ENCODE measurements at regions not wholly inside any gene's neighbourhood (a gene's known extent, or its start where the extent isn't known, plus 50 kb on each side); places are given as distances from the start of the nearest gene placed in this dataset.
A peak's percentile ranks its signal among the peaks of the same experiment; 100 is the strongest.

DNA sequence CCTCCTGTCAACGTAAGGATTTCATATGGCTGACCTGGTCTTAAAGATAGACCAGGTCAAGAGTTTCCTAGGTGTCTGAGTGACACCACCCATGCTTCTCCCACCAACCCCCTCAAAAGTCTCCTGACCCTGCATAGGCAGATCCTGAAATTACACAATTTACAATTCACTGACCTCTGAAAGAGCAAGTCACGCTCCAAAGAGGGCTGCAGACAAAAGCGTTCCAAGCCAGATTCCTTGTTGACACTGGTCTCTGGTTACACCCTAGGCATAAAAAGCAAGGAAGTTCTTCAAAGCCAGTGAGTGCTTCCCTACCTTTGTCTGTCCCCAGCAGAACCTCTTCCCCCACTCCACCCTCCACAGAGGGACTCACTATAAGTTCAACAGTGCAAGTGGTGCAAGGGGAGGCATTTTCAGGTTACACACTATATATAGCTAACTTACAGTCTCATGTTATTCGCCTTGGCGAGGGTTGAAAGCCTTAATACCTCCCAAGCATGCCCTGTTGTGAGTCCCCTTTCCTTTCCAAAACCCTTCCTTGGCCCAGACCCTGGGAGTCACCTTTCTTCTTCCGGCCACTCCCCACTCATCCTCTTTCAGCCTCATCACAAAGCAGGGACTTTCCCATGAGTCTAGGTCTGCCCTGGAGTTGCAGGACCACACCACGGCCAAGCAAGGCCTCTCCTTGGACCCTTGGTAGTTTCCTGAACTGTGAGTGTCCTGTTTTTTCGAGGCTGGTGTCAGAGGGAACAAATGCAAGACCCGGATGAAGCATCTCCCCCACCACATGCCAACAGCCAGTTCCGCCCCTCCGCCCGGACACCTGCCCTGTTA is 58.0 kb upstream of the KLF3 start:
- 86 to 89% methylated on average over 12 of the region's 12 CpGs for WGBS, 2 donors
- Histone ChIP-seq H3K9me3 (no peaks in the 10 kb centered on the region), H3K4me3 (no peak overlapping the region), H3K36me3 (replicated peaks in 1 of 2; ENCODE audit: insufficient read depth in 1 of 2, low read depth in 2 of 2) (no peaks in the 10 kb centered on the region), H3K27me3 (no peaks in the 10 kb centered on the region), H3K4me1 (peaks cover 2% of the 10 kb centered on the region), H3K27ac (no peak overlapping the region)
- intact Hi-C loops (cut with DNase I) = no loop called here
- DNase-seq = no peak
- ATAC-seq = no peak
- TF ChIP-seq POLR2A (IDR thresholded peaks at IDR 0.05) (no peak), CTCF (IDR thresholded peaks at IDR 0.05) (no peak)

- H3K27me3 ChIP-seq = no peaks in the 10 kb centered on the region
- intact Hi-C loops (cut with DNase I) = no loop called here
- DNase-seq (no peak), ATAC-seq (no peak)
- H3K4me1 ChIP-seq = peaks cover 8% of the 10 kb centered on the region
- no peak overlapping the region for H3K27ac ChIP-seq
- H3K4me3 ChIP-seq = no peak overlapping the region
- 91 to 93% methylated on average over 7 to 8 of the region's 8 CpGs for WGBS, 2 donors
- H3K36me3 ChIP-seq (replicated peaks in 1 of 2; ENCODE audit: insufficient read depth in 1 of 2, low read depth in 2 of 2) = no peaks in the 10 kb centered on the region
- no peak for TF ChIP-seq CTCF (IDR thresholded peaks at IDR 0.05)
- no peak for TF ChIP-seq POLR2A (IDR thresholded peaks at IDR 0.05)
- no peaks in the 10 kb centered on the region for H3K9me3 ChIP-seq
Observed at GRCh38 chr4:38606587-38606905, 57.5 kb upstream of the KLF3 start.

DNA sequence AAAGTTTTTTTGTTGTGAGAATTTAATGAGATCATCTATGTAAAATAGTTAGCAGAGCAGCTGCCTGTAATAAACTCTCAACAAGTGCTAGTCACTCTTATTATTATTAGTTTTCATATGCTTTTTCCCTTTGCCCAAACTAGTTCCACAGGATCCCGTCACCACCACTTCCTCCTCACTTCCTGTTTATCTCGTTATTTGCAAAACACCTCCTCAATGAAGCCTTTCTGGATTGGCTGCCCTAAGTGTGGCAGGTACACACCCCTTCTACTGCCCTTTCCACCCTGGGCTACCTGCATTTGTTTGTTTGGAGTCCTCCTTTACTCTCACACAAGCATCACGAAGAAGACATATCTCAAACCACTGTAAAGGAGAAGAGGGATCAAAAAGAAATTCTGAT is 54.4 kb upstream of the KLF3 start:
- H3K4me3 ChIP-seq = no peak overlapping the region
- ATAC-seq = no peak
- H3K9me3 ChIP-seq = peaks cover 0 to 2% (median 0%) of the 10 kb centered on the region in 3 donors
- H3K27me3 ChIP-seq = no peaks in the 10 kb centered on the region
- H3K27ac ChIP-seq = no peak overlapping the region
- TF ChIP-seq POLR2A (IDR thresholded peaks at IDR 0.05) (no peak), CTCF (IDR thresholded peaks at IDR 0.05) (no peak)
- 77 to 78% methylated on average over 3 of the region's 3 CpGs for WGBS, 2 donors
- no peaks in the 10 kb centered on the region for H3K36me3 ChIP-seq (replicated peaks in 1 of 2; ENCODE audit: insufficient read depth in 1 of 2, low read depth in 2 of 2)
- intact Hi-C loops (cut with DNase I) = no loop called here
- DNase-seq = no peak
- peaks cover 13% of the 10 kb centered on the region for H3K4me1 ChIP-seq

GRCh38 chr4:38610521-38610920 is 53.5 kb upstream of the KLF3 start:
- ATAC-seq = no peak
- intact Hi-C loops (cut with DNase I) = no loop called here
- 50 to 59% methylated on average over 5 of the region's 5 CpGs for WGBS, 2 donors

More at GRCh38 chr4:38610521-38610920, 53.5 kb upstream of the KLF3 start:
- H3K27ac ChIP-seq = peak overlapping the region; percentile 55 to 71 (median 62)
- no peaks in the 10 kb centered on the region for H3K36me3 ChIP-seq (replicated peaks in 1 of 2; ENCODE audit: insufficient read depth in 1 of 2, low read depth in 2 of 2)
- no peaks in the 10 kb centered on the region for H3K27me3 ChIP-seq
- no peak overlapping the region for H3K4me3 ChIP-seq
- no peak for DNase-seq
- peaks cover 0 to 2% (median 0%) of the 10 kb centered on the region in 3 donors for H3K9me3 ChIP-seq
- TF ChIP-seq CTCF (IDR thresholded peaks at IDR 0.05) (no peak), POLR2A (IDR thresholded peaks at IDR 0.05) (no peak)
- H3K4me1 ChIP-seq = peaks cover 13% of the 10 kb centered on the region
